ENCODE measurements at regions not wholly inside any gene's neighbourhood (a gene's known extent, or its start where the extent isn't known, plus 50 kb on each side); places are given as distances from the start of the nearest gene placed in this dataset.

- TF ChIP-seq, protein P1, sequence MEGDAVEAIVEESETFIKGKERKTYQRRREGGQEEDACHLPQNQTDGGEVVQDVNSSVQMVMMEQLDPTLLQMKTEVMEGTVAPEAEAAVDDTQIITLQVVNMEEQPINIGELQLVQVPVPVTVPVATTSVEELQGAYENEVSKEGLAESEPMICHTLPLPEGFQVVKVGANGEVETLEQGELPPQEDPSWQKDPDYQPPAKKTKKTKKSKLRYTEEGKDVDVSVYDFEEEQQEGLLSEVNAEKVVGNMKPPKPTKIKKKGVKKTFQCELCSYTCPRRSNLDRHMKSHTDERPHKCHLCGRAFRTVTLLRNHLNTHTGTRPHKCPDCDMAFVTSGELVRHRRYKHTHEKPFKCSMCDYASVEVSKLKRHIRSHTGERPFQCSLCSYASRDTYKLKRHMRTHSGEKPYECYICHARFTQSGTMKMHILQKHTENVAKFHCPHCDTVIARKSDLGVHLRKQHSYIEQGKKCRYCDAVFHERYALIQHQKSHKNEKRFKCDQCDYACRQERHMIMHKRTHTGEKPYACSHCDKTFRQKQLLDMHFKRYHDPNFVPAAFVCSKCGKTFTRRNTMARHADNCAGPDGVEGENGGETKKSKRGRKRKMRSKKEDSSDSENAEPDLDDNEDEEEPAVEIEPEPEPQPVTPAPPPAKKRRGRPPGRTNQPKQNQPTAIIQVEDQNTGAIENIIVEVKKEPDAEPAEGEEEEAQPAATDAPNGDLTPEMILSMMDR (IDR thresholded peaks at IDR 0.05 in 2 of 3, conservative IDR thresholded peaks at IDR 0.05 in 1 of 3; ENCODE audit: borderline replicate concordance in 1 of 3, insufficient read depth in 1 of 3, low read depth in 2 of 3, low read length in 2 of 3), result no peak
- no peak for TF ChIP-seq SIN3A (IDR thresholded peaks at IDR 0.05; ENCODE audit: low read depth)
- no peak for TF ChIP-seq EZH2 (IDR thresholded peaks at IDR 0.05)
- TF ChIP-seq ELF1 (IDR thresholded peaks at IDR 0.05; ENCODE audit: borderline replicate concordance, low read depth), result no peak
These were observed 494.7 kb upstream of the SETBP1 start for GRCh38 chr18:44186001-44186400.

Measured in HCT116 (cell line).